GM21367 (cell line): ENCODE measurements at regions not wholly inside any gene's neighbourhood (a gene's known extent, or its start where the extent isn't known, plus 50 kb on each side); places are given as distances from the start of the nearest gene placed in this dataset.

Experiments used
- ATAC-seq: cut with Tn5 transposase; IDR thresholded peaks from one replicate; pipeline ENCODE4 v1.9.1; 2021; ENCODE audit not compliant: unreplicated experiment

DNA sequence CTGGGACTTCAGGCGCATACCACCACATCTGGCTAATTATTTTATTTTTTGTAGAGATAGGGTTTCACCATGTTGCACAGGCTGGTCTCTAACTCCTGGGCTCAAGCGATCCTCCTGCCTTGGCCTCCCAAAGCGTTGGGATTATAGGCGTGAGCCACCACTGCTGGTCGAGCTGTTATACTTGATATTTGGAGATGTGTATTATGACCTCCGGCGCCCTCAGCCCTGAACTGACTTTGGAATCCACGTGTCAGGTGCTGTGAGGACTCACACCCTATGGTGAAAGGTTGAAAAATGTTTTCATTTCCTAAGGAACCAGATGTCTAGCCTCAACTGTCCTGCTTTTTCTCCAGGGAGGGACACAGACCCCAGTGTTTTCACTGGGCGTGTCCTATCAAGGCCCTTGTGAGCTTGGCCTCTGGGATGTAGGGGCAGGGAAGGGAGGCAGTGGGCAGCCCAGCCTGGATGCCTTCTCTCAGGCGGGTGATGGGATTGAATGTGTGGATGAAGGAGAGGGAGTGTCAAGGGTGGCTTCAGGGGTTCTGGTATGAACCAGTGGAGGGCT lies 56.4 kb upstream of the HAAO start:
- no peak for ATAC-seq

- no peak for ATAC-seq
Measured at GRCh38 chr2:42848265-42848664, 55.9 kb upstream of the HAAO start.

GRCh38 chr2:42847596-42848151 lies 55.3 kb upstream of the HAAO start:
- ATAC-seq: no peak

DNA sequence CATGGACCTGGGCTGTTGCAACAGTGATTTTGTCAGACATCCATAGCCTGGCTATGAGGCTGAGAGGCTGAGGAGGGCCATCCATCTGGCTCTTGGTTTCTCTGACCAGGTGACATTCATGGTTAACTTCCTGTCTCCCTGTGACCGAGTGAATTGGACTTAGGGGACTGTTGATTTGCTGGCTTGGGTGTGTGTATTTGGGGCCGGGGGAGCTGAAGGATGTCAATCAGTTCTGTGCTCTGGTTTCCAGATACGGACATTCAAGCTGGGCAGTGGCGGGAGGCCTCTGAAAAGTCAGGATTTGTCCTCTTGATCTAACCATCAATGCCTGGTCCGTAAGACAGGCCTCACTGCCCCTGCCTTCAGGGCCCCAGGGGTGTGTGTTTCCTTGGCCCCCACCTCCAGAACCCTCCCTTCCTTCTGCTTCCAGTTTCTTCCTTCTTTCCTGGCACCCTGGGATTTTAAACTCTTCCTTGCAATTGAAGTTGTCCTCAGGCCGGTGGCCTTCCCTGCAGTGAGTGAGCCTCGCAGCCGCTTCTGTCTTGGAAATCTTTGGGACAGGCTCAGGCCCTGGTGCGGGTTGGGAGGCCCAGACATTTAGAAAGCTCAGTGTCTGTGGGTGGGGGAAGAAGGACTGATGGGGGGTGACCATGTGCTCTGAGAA lies 54.7 kb upstream of the HAAO start:
- no peak for ATAC-seq

DNA sequence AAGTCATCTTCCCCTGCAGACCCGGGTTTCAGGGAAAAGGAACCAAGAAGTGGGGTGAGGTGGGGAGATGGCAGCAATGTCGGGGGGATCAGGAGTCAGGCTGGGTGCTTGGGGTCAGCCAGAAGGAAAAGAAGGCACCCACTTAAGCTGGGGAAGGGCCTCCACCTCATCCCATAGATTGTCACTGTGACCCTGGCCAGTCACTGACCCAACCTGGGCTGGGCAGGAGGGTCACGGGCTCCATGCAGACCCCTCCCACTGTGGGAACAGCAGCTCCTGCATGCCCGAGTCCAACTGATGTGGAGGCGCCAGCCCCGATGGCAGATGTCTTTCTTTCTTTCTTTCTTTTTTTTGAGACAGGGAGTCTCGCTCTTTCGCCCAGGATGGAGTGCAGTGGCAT lies 53.6 kb upstream of the HAAO start:
- no peak for ATAC-seq

GRCh38 chr2:42844901-42845821 lies 52.8 kb upstream of the HAAO start:
- no peak for ATAC-seq

DNA sequence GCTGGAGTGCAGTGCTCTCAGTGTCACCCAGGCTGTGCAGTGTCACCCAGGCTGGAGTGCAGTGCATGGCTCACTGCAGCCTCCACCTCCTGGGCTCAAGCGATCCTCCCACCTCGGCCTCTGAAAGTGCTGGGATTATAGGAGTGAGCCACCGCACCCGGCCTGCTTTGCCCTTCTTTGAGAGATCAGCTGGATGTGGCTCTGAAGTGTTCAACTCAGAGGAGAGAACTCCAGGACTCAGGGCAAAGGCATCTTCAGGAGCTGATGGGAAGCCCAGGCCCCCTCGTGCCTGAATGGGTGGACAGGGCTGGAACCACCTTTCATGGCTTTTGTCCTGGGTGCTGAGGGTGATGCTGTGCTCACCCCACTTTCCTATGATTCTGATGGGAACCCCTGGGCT lies 52.0 kb upstream of the HAAO start:
- no peak for ATAC-seq

DNA sequence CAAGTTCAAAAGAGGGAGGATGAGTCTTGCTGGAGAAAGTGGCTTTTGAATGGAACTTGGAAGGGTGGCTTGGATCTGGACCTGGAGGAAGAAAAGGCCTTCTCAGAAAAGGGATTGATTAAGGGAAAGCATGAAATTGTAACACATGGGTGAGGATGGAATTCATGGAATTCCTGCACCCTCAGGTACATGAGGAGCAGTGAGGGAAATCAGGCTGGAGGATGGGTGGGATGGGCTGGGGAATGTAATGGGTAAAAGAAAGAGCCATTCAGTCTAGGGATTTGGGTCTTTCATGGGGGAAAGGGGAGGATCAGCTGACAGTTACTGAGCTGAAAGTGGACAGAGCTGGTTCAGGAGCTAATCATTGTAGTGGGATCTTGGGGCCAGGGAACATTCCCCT lies 51.2 kb upstream of the HAAO start:
- no peak for ATAC-seq

- no peak for ATAC-seq
Measured at GRCh38 chr2:42843131-42843530, 50.7 kb upstream of the HAAO start.

DNA sequence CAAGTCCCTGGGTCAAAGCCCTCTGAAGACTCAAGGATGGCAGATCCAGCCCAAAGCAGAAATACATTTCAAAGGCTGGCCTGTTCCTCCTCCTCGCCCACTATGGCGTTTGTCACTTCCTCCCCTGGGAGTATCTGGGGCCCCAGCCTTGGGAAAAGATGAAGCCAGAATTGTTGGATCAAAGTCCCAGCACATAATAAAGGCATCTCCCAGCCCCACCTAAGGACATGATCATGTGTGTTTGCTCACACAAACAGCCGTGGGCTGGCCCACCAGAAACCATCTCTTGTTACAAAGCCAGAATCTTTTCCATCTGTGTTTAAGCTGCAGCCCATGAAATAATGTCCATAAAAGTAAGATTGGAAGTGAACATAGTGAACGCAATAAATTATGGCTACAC lies 50.1 kb upstream of the HAAO start:
- ATAC-seq: no peak
